K562 (cell line): ENCODE measurements at regions not wholly inside any gene's neighbourhood (a gene's known extent, or its start where the extent isn't known, plus 50 kb on each side); places are given as distances from the start of the nearest gene placed in this dataset.

ENCODE experiments used
- ATAC-seq: fragments of 200-7000 bp; cut with Tn5 transposase; 3 replicates; pipeline ENCODE4 v1.9.1; 2020; ENCODE audit warnings: moderate library complexity
- BruUV-seq: library from RNA; stranded (reverse); fragments of 400-500 nt; replicated peaks from 2 replicates; lab custom pipeline; 2021; lab: Mats Ljungman, UMichigan
- CTCF ChIA-PET: fragments of 300-600 bp; formaldehyde crosslinking; extraction: SDS; loops from one replicate; lab custom pipeline; 2021; ENCODE audit warnings: low intra/inter-chr PET ratio; lab: Yijun Ruan, JAX
- POLR2A ChIA-PET: fragments of 300-600, 350-650 bp; sonication (Branson Sonifier 250); formaldehyde crosslinking; extraction: SDS; loops from one replicate; lab custom pipeline; 2021; ENCODE audit warnings: antibody characterized with exemption, inconsistent platforms; lab: Yijun Ruan, JAX
- DNase-seq, 4 experiments: peaks; one replicate each; pipeline versions ENCODE4 v3.0.0 to v3.0.0-alpha.2; 2011 to 2018; ENCODE audit warnings: low spot score in 3 of 4, mixed read lengths in 3 of 4; ENCODE audit errors: extremely low read depth in 1 of 4
- FAIRE-seq: peaks from 2 replicates; lab custom pipeline; 2011; peaks lifted over from hg19 to GRCh38; lab: Jason Lieb, UNC
- H2AFZ ChIP-seq: 2 replicates; pipeline ENCODE4 v1.6.0; 2011; ENCODE audit warnings: low read depth, low read length, control low read depth, inconsistent platforms
- H3K27ac ChIP-seq: fragments of 200-600 bp; 3 replicates; pipeline ENCODE4 v1.8.0; 2011; ENCODE audit warnings: low read depth, mild to moderate bottlenecking, control low read depth, inconsistent platforms, low read length, moderate library complexity, mixed read lengths; ENCODE audit errors: extremely low read depth
- H3K27me3 ChIP-seq, 2 experiments: fragments of 300-600 bp in 1 of 2; 2 replicates in 1 of 2; 3 replicates in 1 of 2; pipeline versions ENCODE4 v1.6.0 to v1.8.0; 2011; ENCODE audit warnings: inconsistent platforms in 2 of 2, low read length in 2 of 2, mild to moderate bottlenecking in 1 of 2, mixed read lengths in 1 of 2, moderate library complexity in 1 of 2; ENCODE audit not compliant: control insufficient read depth in 2 of 2, insufficient read depth in 2 of 2
- H3K36me3 ChIP-seq: fragments of 300-600 bp; 3 replicates; pipeline ENCODE4 v1.8.0; 2011; ENCODE audit warnings: mild to moderate bottlenecking, low read length, inconsistent platforms; ENCODE audit not compliant: control insufficient read depth, insufficient read depth
- H3K4me1 ChIP-seq, 2 experiments: fragments of 200-600 bp in 1 of 2; replicated peaks in 1 of 2; 2 replicates in 1 of 2; 3 replicates in 1 of 2; pipeline versions ENCODE4 v1.5.1 to v1.8.0; 2011; ENCODE audit warnings: inconsistent platforms in 2 of 2, low read length in 2 of 2, mild to moderate bottlenecking in 1 of 2, mixed read lengths in 1 of 2, moderate library complexity in 1 of 2; ENCODE audit not compliant: control insufficient read depth in 2 of 2, insufficient read depth in 2 of 2
- H3K4me2 ChIP-seq: 2 replicates; pipeline ENCODE4 v1.6.1; 2011; ENCODE audit warnings: low read length, control low read depth, inconsistent platforms, mixed read lengths; ENCODE audit not compliant: insufficient read depth
- H3K4me3 ChIP-seq: fragments of 200-600 bp; sonication (generic), shearing (Covaris generic); 2 replicates; pipeline ENCODE4 v1.5.1; 2016; ENCODE audit warnings: control low read depth, inconsistent platforms
- H3K79me2 ChIP-seq: fragments of 200-600 bp; 3 replicates; pipeline ENCODE4 v1.8.0; 2011; ENCODE audit warnings: low read length, inconsistent platforms; ENCODE audit not compliant: control insufficient read depth, insufficient read depth
- H3K9ac ChIP-seq, 2 experiments: 2 replicates each; pipeline versions ENCODE4 v1.6.0 to v1.6.1; 2011; ENCODE audit warnings: low read depth in 2 of 2, low read length in 2 of 2, control low read depth in 1 of 2, inconsistent platforms in 1 of 2, mild to moderate bottlenecking in 1 of 2, mixed read lengths in 1 of 2; ENCODE audit not compliant: insufficient read depth in 1 of 2
- H3K9me1 ChIP-seq: one replicate; pipeline ENCODE4 v1.6.0; 2011; ENCODE audit warnings: inconsistent platforms, mild to moderate bottlenecking, low read length, moderate library complexity; ENCODE audit not compliant: control insufficient read depth, insufficient read depth
- H3K9me3 ChIP-seq: replicated peaks from 2 replicates; pipeline ENCODE4 v1.5.1; 2011; ENCODE audit warnings: low read depth, low read length, inconsistent platforms; ENCODE audit not compliant: control insufficient read depth, insufficient read depth
- H4K20me1 ChIP-seq: replicated peaks from 2 replicates; pipeline ENCODE4 v1.6.1; 2011; ENCODE audit warnings: low read length, inconsistent platforms, mixed read lengths; ENCODE audit not compliant: control insufficient read depth, insufficient read depth
- BRF1 ChIP-seq: IDR thresholded peaks from 3 replicates; pipeline ENCODE4 v1.6.1; 2011; ENCODE audit warnings: borderline replicate concordance, mild to moderate bottlenecking; ENCODE audit not compliant: insufficient read length; ENCODE audit errors: extremely low read depth
- CBX8 ChIP-seq: fragments of 200-600 bp; sonication (generic); IDR thresholded peaks from 2 replicates; pipeline ENCODE4 v1.6.1; 2012; ENCODE audit warnings: borderline replicate concordance, mixed run types, low read depth, mild to moderate bottlenecking, moderate library complexity, mixed read lengths, low read length, control low read depth, inconsistent platforms; ENCODE audit not compliant: poor library complexity, severe bottlenecking; ENCODE audit errors: extremely low read depth
- E2F3 ChIP-seq: fragments of 250-450 bp; sonication (Bioruptor Pico); IDR thresholded peaks from 2 replicates; pipeline ENCODE4 v1.4.0; 2020; ENCODE audit warnings: mild to moderate bottlenecking
- ETV5 ChIP-seq: sonication (generic); formaldehyde crosslinking; IDR thresholded peaks from 2 replicates; pipeline ENCODE4 v1.4.0; 2020; ENCODE audit warnings: low read depth, mild to moderate bottlenecking, missing genetic modification reagents
- KLF13 ChIP-seq: fragments of 450-650 bp; IDR thresholded peaks from 2 replicates; pipeline ENCODE4 v1.6.1; 2016; ENCODE audit warnings: missing genetic modification characterization, low read depth, mild to moderate bottlenecking, missing compliant biosample characterization, moderate library complexity, borderline replicate concordance
- MYBL2 ChIP-seq, 2 experiments: fragments of 450-650 bp in 1 of 2; sonication (generic) in 1 of 2; formaldehyde crosslinking in 1 of 2; IDR thresholded peaks; 2 replicates each; pipeline versions ENCODE4 v1.6.1 to v1.8.1; 2017 to 2022; ENCODE audit warnings: borderline replicate concordance in 1 of 2, inconsistent platforms in 1 of 2, low read depth in 1 of 2, mild to moderate bottlenecking in 1 of 2, missing genetic modification reagents in 1 of 2, moderate library complexity in 1 of 2
- MYC ChIP-seq, 2 experiments: fragments of 250-450 bp in 1 of 2; sonication (Bioruptor Pico) in 1 of 2; IDR thresholded peaks; 2 replicates each; pipeline versions ENCODE4 v1.5.1 to v1.6.1; 2012 to 2021; ENCODE audit warnings: low read depth in 2 of 2, borderline replicate concordance in 1 of 2, improper control_type of control experiment in 1 of 2, low read length in 1 of 2, mild to moderate bottlenecking in 1 of 2, moderate library complexity in 1 of 2
- PCBP2 ChIP-seq: fragments of 200-400 bp; formaldehyde crosslinking; IDR thresholded peaks from 2 replicates; pipeline ENCODE4 v1.6.1; 2018; ENCODE audit warnings: low read length, low read depth, mild to moderate bottlenecking, moderate library complexity; ENCODE audit not compliant: poor library complexity, severe bottlenecking
- POLR2B ChIP-seq: fragments of 450-650 bp; IDR thresholded peaks from 2 replicates; pipeline ENCODE4 v1.6.1; 2018; ENCODE audit warnings: low read depth; ENCODE audit not compliant: partially characterized antibody
- PPARD ChIP-seq: fragments of 250-450 bp; sonication (Bioruptor Pico); IDR thresholded peaks from 2 replicates; pipeline ENCODE4 v1.8.0; 2022; ENCODE audit warnings: inconsistent platforms, mild to moderate bottlenecking, moderate library complexity
- RAD51 ChIP-seq: fragments of 450-650 bp; IDR thresholded peaks from 2 replicates; pipeline ENCODE4 v1.7.1; 2016; ENCODE audit warnings: low read depth, mild to moderate bottlenecking, borderline replicate concordance
- SIN3A ChIP-seq, 2 experiments: fragments of 150-350 bp in 1 of 2; IDR thresholded peaks; 2 replicates each; pipeline ENCODE4 v1.6.1; 2011 to 2016; ENCODE audit warnings: borderline replicate concordance in 2 of 2, low read depth in 2 of 2, low read length in 2 of 2, mild to moderate bottlenecking in 2 of 2, moderate library complexity in 2 of 2; ENCODE audit not compliant: control insufficient read depth in 1 of 2
- ZNF589 ChIP-seq: fragments of 200-800 bp; sonication (Bioruptor generic); IDR thresholded peaks from 2 replicates; pipeline ENCODE4 v1.6.1; 2016; ENCODE audit warnings: low read depth, missing genetic modification characterization, missing compliant biosample characterization
- WGBS: fragments of 100-300 bp; shearing (Covaris generic); methylation state at CpG from one replicate; pipeline ENCODE4 v1.1.6; 2016; ENCODE audit warnings: low coverage, mixed read lengths; ENCODE audit not compliant: insufficient coverage; ENCODE audit errors: missing lambda C conversion rate; 5-methylcytosine and 5-hydroxymethylcytosine counted together
- in situ Hi-C: fragments of 300-500 bp; cut with MboI; formaldehyde crosslinking; loops from 4 replicates; pipeline ENCODE4 v1.15.0; 2018; ENCODE audit warnings: inconsistent platforms, mixed read lengths
- intact Hi-C: fragments of 100-400 bp; cut with micrococcal nuclease; formaldehyde crosslinking; loops from 2 replicates; pipeline ENCODE4 v1.14.2; 2022

DNA sequence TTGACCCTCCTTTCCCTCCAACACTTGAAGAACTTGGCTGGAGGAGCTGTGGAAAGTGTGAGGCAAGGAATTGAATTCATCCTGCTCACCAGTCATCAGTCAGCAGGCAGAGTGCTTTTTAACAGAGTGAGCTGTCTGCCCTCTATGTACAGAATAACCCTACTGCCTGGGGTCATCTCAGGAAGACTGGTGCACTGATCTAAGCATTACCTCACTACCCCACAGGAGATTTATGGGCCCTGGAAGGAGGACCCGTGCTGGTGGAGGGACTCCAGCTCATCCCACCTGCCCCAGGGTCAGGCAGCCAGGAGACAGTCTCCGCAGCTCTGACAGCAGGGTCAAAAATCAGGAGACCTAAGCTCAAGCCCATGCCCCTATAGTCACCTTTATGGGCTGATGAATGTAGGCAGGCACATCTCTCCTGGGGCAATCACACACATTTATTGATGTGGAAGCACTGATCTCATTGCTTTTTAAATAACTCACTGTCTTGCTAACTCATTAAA is 270.8 kb upstream of the SESN3 start:
- ATAC-seq (no peak), FAIRE-seq (no peak), DNase-seq (no peak)
- peaks cover 0 to 9% of the 10 kb centered on the region in 2 experiments; a peak in 1 of 5 replicates for H3K4me1 ChIP-seq
- BruUV-seq, result no TSS peak
- ChIA-PET POLR2A (interaction anchor here (1.0 to 1.3 kb wide), 2 partner anchors 10 to 15 kb away, joined by 3 to 7 read pairs; no protein-coding TSS in a partner anchor), CTCF (no interaction called here)
- H4K20me1 ChIP-seq, result no peaks in the 10 kb centered on the region
- TF ChIP-seq KLF13 (no peak), ETV5 (no peak), E2F3 (CRISPR knock-in tag) (no peak), POLR2B (no peak), RAD51 (no peak), BRF1 (no peak), PPARD (CRISPR knock-in tag) (no peak), PCBP2 (no peak), ZNF589 (CRISPR knock-in tag) (no peak), CBX8 (no peak), MYC (IDR thresholded peaks at IDR 0.05; ENCODE audit: low read depth, low read length) (no peak), MYC (CRISPR knock-in tag; IDR thresholded peaks at IDR 0.05; ENCODE audit: borderline replicate concordance, low read depth) (no peak), MYBL2 (IDR thresholded peaks at IDR 0.05; ENCODE audit: low read depth) (no peak), MYBL2 (CRISPR knock-in tag; IDR thresholded peaks at IDR 0.05; ENCODE audit: borderline replicate concordance) (no peak), SIN3A (IDR thresholded peaks at IDR 0.05; ENCODE audit: borderline replicate concordance in 2 of 2, control insufficient read depth in 1 of 2, low read depth in 2 of 2, low read length in 2 of 2) (no peak)
- H3K79me2 ChIP-seq, result no peaks in the 10 kb centered on the region
- no peak overlapping the region for H3K9ac ChIP-seq
- H2AFZ ChIP-seq, result no peak overlapping the region
- H3K4me2 ChIP-seq, result no peak overlapping the region
- no peaks in the 10 kb centered on the region; a peak in 2 of 5 replicates for H3K27me3 ChIP-seq
- no peaks in the 10 kb centered on the region for H3K36me3 ChIP-seq
- no peak overlapping the region for H3K27ac ChIP-seq
- 13% methylated on average over 2 of the region's 2 CpGs for WGBS
- in situ Hi-C loops (no loop called here), intact Hi-C loops (no loop called here)
- no peaks in the 10 kb centered on the region for H3K9me1 ChIP-seq
- no peaks in the 10 kb centered on the region for H3K9me3 ChIP-seq
- H3K4me3 ChIP-seq, result no peak overlapping the region
